AG04450 (cell line): ENCODE measurements at regions not wholly inside any gene's neighbourhood (a gene's known extent, or its start where the extent isn't known, plus 50 kb on each side); places are given as distances from the start of the nearest gene placed in this dataset.
A peak's percentile ranks its signal among the peaks of the same experiment; 100 is the strongest.

Experiments used
- CTCF ChIA-PET: fragments of 300-600, 350-600 bp; formaldehyde crosslinking; extraction: SDS; loops from one replicate; lab custom pipeline; 2022; ENCODE audit warnings: antibody characterized with exemption, inconsistent platforms; lab: Charles Lee
- POLR2A ChIA-PET: fragments of 350-600 bp; formaldehyde crosslinking; extraction: SDS; loops from one replicate; lab custom pipeline; 2021; ENCODE audit warnings: antibody characterized with exemption, inconsistent platforms; lab: Yijun Ruan, JAX
- DNase-seq: peaks from one replicate; pipeline ENCODE4 v3.0.0-alpha.2; 2011; ENCODE audit warnings: low read depth, low spot score
- H3K27ac ChIP-seq: one replicate; pipeline ENCODE4 v1.5.1; 2012; ENCODE audit warnings: low read depth, low read length, control low read depth
- H3K27me3 ChIP-seq: one replicate; pipeline ENCODE4 v1.6.0; 2012; ENCODE audit warnings: low read length; ENCODE audit not compliant: control insufficient read depth, insufficient read depth
- H3K4me3 ChIP-seq: 2 replicates; pipeline ENCODE4 v1.5.1; 2011; ENCODE audit warnings: mild to moderate bottlenecking, low read depth, low read length, control low read depth
- H3K9me3 ChIP-seq: 2 replicates; pipeline ENCODE4 v1.5.1; 2012; ENCODE audit warnings: low read length; ENCODE audit not compliant: control insufficient read depth, insufficient read depth
- TF ChIP-seq, protein P1 (sequence below): IDR thresholded peaks from 2 replicates; pipeline ENCODE4 v1.5.1; 2011; ENCODE audit warnings: low read depth, low read length, control low read depth, inconsistent platforms

DNA sequence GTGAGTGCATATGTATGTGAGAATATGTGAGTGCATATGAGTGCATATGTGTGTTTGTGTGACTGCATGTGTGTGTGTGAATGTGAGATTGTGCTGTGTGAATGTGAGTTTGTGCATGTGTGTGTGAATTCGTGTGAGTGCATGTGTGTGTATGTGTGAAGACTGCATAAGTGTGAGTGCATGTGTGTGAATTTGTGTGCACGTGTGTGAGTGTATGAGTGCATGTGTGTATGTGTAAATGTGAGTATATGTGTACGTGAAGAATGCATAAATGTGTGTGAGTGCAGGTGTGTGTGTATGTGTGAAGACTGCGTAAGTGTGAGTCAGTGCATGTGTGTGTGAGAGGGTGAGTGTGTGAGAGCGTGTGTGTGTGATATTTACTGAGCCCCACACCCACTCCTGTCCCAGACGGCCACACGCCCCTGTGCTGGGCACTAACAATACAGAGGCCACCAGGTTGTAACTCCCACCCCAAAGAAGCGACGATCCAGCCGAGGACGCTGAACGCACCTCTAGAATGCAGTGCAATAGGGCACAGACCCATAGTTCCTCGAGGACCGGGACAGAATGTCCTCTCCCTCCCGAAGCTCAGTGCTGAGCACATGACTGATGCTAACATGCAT, 97.8 kb downstream of the C16orf95 start:
- H3K9me3 ChIP-seq: peaks cover 22% of the 10 kb centered on the region; the same call in 1 of the 2 replicates
- DNase-seq: no peak
- H3K4me3 ChIP-seq: no peak overlapping the region
- H3K27me3 ChIP-seq: peaks cover 3% of the 10 kb centered on the region
- ChIA-PET CTCF (no interaction called here), POLR2A (no interaction called here)
- TF ChIP-seq, protein P1, sequence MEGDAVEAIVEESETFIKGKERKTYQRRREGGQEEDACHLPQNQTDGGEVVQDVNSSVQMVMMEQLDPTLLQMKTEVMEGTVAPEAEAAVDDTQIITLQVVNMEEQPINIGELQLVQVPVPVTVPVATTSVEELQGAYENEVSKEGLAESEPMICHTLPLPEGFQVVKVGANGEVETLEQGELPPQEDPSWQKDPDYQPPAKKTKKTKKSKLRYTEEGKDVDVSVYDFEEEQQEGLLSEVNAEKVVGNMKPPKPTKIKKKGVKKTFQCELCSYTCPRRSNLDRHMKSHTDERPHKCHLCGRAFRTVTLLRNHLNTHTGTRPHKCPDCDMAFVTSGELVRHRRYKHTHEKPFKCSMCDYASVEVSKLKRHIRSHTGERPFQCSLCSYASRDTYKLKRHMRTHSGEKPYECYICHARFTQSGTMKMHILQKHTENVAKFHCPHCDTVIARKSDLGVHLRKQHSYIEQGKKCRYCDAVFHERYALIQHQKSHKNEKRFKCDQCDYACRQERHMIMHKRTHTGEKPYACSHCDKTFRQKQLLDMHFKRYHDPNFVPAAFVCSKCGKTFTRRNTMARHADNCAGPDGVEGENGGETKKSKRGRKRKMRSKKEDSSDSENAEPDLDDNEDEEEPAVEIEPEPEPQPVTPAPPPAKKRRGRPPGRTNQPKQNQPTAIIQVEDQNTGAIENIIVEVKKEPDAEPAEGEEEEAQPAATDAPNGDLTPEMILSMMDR: no peak
- H3K27ac ChIP-seq: no peak overlapping the region

- ChIA-PET CTCF (interaction anchor here (1.0 kb wide), 1 partner anchor 19 kb away, joined by 3 read pairs; no protein-coding TSS in a partner anchor), POLR2A (no interaction called here)
- H3K27ac ChIP-seq: no peak overlapping the region
- DNase-seq: no peak
- no peaks in the 10 kb centered on the region for H3K27me3 ChIP-seq
- TF ChIP-seq, protein P1: no peak
- H3K4me3 ChIP-seq: no peak overlapping the region
- H3K9me3 ChIP-seq: peaks cover 14% of the 10 kb centered on the region; the same call in 1 of the 2 replicates
Measured at GRCh38 chr16:87221633-87222032, 95.6 kb downstream of the C16orf95 start.

DNA sequence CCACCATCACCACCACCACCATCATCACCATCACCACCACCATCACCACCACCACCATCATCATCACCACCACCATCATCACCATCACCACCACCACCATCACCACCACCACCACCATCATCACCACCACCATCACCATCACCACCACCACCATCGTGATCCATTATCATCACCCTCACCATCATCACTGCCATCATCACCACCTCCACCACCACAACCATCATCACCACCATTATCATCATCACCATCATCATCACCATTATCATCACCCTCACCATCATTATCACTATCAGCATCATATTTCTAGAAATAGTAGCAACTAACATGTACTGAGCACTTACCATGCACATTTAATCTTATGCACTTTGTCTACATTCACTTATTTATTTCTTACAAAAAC, 94.9 kb downstream of the C16orf95 start:
- Histone ChIP-seq H3K9me3 (peaks cover 7% of the 10 kb centered on the region; the same call in 1 of the 2 replicates), H3K4me3 (no peak overlapping the region), H3K27me3 (no peaks in the 10 kb centered on the region), H3K27ac (no peak overlapping the region)
- TF ChIP-seq, protein P1: no peak
- no peak for DNase-seq
- CTCF ChIA-PET: no interaction called here
- POLR2A ChIA-PET: no interaction called here

DNA sequence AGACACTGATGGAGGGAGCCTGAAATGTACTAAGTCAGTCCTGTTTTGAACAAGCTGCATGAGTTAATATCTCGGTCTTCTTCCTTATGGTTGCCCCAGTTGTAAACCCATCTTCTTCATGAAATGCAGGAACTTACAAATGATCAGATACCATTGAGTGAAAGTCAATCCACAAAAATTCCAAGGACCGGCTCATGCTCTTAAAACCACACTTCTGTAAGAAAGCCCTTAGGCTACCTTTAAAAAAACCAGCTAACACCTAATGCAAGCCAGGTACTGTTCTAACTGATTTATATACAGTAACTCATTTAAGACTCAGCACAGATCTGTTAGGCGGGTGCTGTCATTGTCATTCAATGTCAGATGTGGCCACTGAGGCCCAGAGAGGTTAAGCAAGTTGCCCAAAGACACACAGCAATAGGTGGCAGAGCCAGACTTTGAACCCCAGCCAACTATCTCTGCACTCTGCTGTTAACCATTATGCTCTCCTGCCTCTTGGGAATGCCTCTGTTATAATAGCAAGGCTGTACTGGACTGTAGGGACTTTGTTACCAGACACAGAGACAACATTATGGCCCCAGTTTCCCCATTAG, 93.4 kb downstream of the C16orf95 start:
- POLR2A ChIA-PET: no interaction called here
- Histone ChIP-seq H3K27ac (no peak overlapping the region), H3K27me3 (no peaks in the 10 kb centered on the region), H3K4me3 (no peak overlapping the region), H3K9me3 (peaks cover under 1% of the 10 kb centered on the region; the same call in 1 of the 2 replicates)
- TF ChIP-seq, protein P1: no peak
- CTCF ChIA-PET: no interaction called here
- DNase-seq: no peak

- TF ChIP-seq, protein P1: no peak
- H3K27me3 ChIP-seq: no peaks in the 10 kb centered on the region
- H3K4me3 ChIP-seq: no peak overlapping the region
- ChIA-PET POLR2A (interaction anchor here (1.1 to 2.0 kb wide), 4 partner anchors 19 to 29 kb away, joined by 3 to 13 read pairs (median 8); no protein-coding TSS in a partner anchor), CTCF (interaction anchor here (0.9 to 1.0 kb wide), 2 partner anchors 24 to 52 kb away, joined by 3 to 4 read pairs; no protein-coding TSS in a partner anchor)
- peak overlapping the region; percentile 88 for H3K27ac ChIP-seq
- no peak for DNase-seq
- peaks cover under 1% of the 10 kb centered on the region for H3K9me3 ChIP-seq
Measured at GRCh38 chr16:87226926-87227295, 90.3 kb downstream of the C16orf95 start.
